Ascending aorta (tissue), 2 donors: ENCODE measurements at regions not wholly inside any gene's neighbourhood (a gene's known extent, or its start where the extent isn't known, plus 50 kb on each side); places are given as distances from the start of the nearest gene placed in this dataset.
A peak's percentile ranks its signal among the peaks of the same experiment; 100 is the strongest.

Experiments used
- DNase-seq, 2 donors: peaks; one replicate each; pipeline ENCODE4 v3.0.0-alpha.2; 2019; ENCODE audit warnings: low spot score in 2 of 2
- H3K27ac ChIP-seq, 2 donors: fragments of 200-600 bp; sonication (generic); one replicate each; pipeline ENCODE4 v1.5.1; 2016 to 2017; ENCODE audit warnings: mild to moderate bottlenecking in 1 of 2
- H3K27me3 ChIP-seq: fragments of 200-600 bp; sonication (generic); one replicate; pipeline ENCODE4 v1.5.1; 2017
- H3K36me3 ChIP-seq, 2 donors: fragments of 200-600 bp; sonication (generic); one replicate each; pipeline ENCODE4 v1.5.1; 2016
- H3K4me1 ChIP-seq, 2 donors: fragments of 200-600 bp; sonication (generic); one replicate each; pipeline ENCODE4 v1.5.1; 2016 to 2017; ENCODE audit warnings: mild to moderate bottlenecking in 1 of 2
- H3K4me3 ChIP-seq, 2 donors: fragments of 200-600 bp; sonication (generic); one replicate each; pipeline ENCODE4 v1.5.1; 2016 to 2017; ENCODE audit warnings: mild to moderate bottlenecking in 1 of 2
- H3K9me3 ChIP-seq, 2 donors: fragments of 200-600 bp; sonication (generic); one replicate each; pipeline ENCODE4 v1.5.1; 2016
- intact Hi-C: fragments of 100-400 bp; cut with DNase I; formaldehyde crosslinking; loops from one replicate; pipeline ENCODE4 v1.15.1; 2023
- TF ChIP-seq, protein P1 (sequence below), 3 experiments: fragments of 200-600 bp in 2 of 3; fragments of 450-650 bp in 1 of 3; sonication (generic) in 2 of 3; IDR thresholded peaks; one replicate each; pipeline ENCODE4 v1.5.1; 2016 to 2019; ENCODE audit warnings: antibody characterized with exemption in 3 of 3, mild to moderate bottlenecking in 1 of 3, moderate library complexity in 1 of 3

DNA sequence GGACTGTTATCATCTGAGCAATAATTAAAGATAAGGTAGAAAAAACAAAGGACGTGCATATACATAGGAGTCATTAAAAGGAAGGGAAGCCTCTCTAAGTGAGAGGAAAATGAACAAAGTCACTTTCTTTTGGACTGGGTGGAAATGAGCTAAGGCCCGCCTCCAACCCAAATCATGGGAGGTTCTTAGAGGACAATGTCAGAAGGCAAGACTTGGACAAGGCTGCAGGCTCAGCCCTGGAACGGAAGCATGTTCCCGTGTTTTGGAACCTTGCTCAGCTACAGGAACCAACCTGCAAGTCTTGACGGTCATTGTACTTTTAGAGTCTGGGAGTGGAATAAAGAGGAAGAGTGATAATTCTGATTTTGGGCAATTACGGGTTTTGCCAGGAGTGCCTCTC is 59.4 kb upstream of the EPB41L3 start:
- Histone ChIP-seq H3K4me3 (no peak overlapping the region), H3K9me3 (no peaks in the 10 kb centered on the region), H3K27ac (no peak overlapping the region), H3K27me3 (no peaks in the 10 kb centered on the region), H3K4me1 (no peaks in the 10 kb centered on the region), H3K36me3 (no peaks in the 10 kb centered on the region)
- DNase-seq: no peak
- intact Hi-C loops: no loop called here
- TF ChIP-seq, protein P1, sequence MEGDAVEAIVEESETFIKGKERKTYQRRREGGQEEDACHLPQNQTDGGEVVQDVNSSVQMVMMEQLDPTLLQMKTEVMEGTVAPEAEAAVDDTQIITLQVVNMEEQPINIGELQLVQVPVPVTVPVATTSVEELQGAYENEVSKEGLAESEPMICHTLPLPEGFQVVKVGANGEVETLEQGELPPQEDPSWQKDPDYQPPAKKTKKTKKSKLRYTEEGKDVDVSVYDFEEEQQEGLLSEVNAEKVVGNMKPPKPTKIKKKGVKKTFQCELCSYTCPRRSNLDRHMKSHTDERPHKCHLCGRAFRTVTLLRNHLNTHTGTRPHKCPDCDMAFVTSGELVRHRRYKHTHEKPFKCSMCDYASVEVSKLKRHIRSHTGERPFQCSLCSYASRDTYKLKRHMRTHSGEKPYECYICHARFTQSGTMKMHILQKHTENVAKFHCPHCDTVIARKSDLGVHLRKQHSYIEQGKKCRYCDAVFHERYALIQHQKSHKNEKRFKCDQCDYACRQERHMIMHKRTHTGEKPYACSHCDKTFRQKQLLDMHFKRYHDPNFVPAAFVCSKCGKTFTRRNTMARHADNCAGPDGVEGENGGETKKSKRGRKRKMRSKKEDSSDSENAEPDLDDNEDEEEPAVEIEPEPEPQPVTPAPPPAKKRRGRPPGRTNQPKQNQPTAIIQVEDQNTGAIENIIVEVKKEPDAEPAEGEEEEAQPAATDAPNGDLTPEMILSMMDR (IDR thresholded peaks at IDR 0.05): no peak

DNA sequence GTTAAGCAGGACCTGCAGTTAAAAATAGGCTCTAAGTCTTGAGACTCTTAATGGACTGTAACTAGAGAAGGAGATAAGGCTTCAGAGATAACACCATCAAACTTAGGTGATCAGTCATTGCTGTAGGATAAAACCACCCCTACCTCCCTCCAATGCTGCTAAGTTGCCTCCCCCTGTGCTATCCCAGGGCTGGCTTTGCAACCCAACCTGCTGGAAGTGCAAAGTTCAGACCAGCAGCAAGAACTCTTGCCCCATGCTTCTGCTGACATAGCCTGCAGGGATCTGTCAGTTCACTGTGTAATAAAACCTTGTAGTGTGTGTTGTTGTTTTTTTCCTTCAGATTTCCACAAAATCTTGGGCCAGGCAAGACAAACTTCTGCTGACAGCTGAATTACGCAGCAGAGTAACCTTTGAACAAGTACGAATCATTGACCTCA is 57.4 kb upstream of the EPB41L3 start:
- H3K27ac ChIP-seq: no peak overlapping the region
- TF ChIP-seq, protein P1 (IDR thresholded peaks at IDR 0.05): no peak
- H3K36me3 ChIP-seq: no peaks in the 10 kb centered on the region
- no peaks in the 10 kb centered on the region for H3K27me3 ChIP-seq
- no peaks in the 10 kb centered on the region for H3K9me3 ChIP-seq
- no peak overlapping the region for H3K4me3 ChIP-seq
- intact Hi-C loops: no loop called here
- no peak for DNase-seq
- no peaks in the 10 kb centered on the region for H3K4me1 ChIP-seq

DNA sequence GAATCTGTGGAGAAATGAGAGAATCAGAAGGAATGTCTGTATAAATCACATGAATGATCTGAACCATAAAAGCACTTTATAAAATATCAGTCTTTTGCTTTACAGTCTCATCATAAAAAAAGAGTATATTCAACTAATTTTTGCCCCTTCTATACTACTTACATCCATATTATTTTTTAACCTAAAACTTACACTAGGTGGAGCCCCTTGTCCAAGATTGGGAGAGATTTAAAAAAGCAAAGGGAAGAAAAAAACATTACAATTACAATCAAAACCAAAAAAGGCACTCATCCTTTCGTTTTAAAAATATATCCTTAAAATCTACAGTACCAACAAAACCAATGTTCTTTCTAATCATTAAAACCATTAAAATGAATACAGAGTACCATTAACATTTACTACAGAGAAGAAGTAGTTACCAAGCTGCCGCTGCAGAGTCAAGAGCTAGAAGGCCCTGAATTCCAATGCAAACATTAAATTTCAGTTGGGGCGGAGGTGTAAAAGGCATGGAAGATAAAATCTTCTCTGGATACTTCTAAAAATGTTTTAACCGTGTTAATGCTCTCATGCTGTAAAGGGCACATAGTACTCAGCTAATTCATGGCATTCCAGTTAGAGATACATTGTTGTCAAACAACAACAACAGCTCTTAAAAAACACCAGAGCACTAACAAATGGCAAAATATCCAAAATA is 56.7 kb upstream of the EPB41L3 start:
- intact Hi-C loops: no loop called here
- Histone ChIP-seq H3K4me3 (no peak overlapping the region), H3K27me3 (no peaks in the 10 kb centered on the region), H3K36me3 (no peaks in the 10 kb centered on the region), H3K4me1 (no peaks in the 10 kb centered on the region), H3K9me3 (no peaks in the 10 kb centered on the region), H3K27ac (no peak overlapping the region)
- no peak for DNase-seq
- TF ChIP-seq, protein P1 (IDR thresholded peaks at IDR 0.05): peak in 2 of 3 experiments; percentile 8 to 23

DNA sequence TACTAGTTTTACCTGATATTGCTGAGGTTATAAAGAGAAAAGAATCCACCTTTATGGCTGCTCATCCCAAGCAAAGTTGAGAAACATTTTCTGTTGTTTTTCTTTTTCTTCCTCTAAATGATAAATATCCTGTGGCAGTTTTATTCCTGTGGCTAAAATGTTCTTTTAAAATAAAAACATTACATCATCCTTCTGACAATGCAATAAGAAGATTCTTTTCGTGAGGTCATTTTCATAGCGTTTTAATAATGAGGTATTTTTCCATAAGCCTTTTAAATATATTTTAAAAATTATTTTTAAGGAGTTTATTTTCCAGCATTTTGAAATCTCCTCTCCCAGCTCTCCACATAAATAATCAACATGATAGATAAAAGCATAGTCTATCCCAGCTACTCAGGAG is 52.8 kb upstream of the EPB41L3 start:
- no peak overlapping the region for H3K4me3 ChIP-seq
- no peaks in the 10 kb centered on the region for H3K4me1 ChIP-seq
- TF ChIP-seq, protein P1 (IDR thresholded peaks at IDR 0.05): no peak
- no peak for DNase-seq
- no peaks in the 10 kb centered on the region for H3K36me3 ChIP-seq
- intact Hi-C loops: no loop called here
- H3K27ac ChIP-seq: no peak overlapping the region
- H3K27me3 ChIP-seq: no peaks in the 10 kb centered on the region
- H3K9me3 ChIP-seq: no peaks in the 10 kb centered on the region
